ENCODE measurements at regions not wholly inside any gene's neighbourhood (a gene's known extent, or its start where the extent isn't known, plus 50 kb on each side); places are given as distances from the start of the nearest gene placed in this dataset.

DNA sequence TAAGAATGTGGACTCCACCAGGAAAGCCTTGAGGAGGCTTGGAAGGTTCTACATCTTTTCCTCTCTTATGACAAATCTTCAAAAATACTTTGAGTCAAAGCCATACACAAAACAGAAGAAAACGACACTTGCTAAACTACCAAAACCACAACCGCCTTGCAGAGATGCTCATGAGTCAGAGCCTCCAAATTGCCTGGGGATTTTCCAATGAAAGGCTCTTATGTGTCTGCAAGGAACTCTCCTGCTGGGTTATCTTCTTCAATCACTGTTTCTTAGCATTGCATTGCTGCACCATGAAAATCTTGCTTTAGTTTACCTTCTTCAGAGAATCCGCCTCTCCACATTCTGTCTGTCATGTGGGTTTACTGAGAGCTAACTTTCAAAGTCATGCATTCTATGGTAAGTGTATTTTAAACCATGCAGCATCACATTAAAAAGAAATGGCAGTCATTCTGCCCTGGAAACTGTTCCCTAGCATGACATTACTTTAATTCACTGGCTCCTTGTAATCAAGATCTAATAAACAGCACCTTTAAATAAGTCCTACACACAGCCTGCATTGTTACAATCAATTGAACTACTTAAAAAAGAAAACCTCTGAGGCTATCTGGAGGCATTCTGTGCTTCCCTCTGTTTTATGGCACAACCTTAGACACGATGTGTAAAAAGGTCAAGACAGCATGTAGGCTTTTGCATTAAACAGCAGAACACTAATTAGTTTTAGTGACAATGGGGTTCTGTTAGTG is 210.0 kb upstream of the FOXD3 start:
- Histone ChIP-seq H3K9me2 (ENCODE audit: insufficient read depth, low read length) (no peaks in the 10 kb centered on the region), H3K4me3 (ENCODE audit: low read depth, low read length, poor library complexity, severe bottlenecking) (no peak overlapping the region), H4K20me1 (ENCODE audit: insufficient read depth, low read length) (no peaks in the 10 kb centered on the region), H3K36me3 (ENCODE audit: insufficient read depth, low read length) (no peaks in the 10 kb centered on the region), H2AFZ (ENCODE audit: low read length) (no peak overlapping the region), H3K27ac (ENCODE audit: low read depth, low read length, poor library complexity, severe bottlenecking) (no peak overlapping the region), H3K4me1 (ENCODE audit: insufficient read depth, low read length, poor library complexity, severe bottlenecking) (no peaks in the 10 kb centered on the region), H3K9me3 (ENCODE audit: low read length) (no peaks in the 10 kb centered on the region), H3K4me2 (ENCODE audit: low read length) (no peak overlapping the region), H3K79me2 (ENCODE audit: insufficient read depth, low read depth, low read length) (no peaks in the 10 kb centered on the region)
- no peak for DNase-seq (ENCODE audit: low spot score)
- no TSS peak for BruUV-seq (replicated peaks)
- POLR2A ChIA-PET, result no interaction called here
- intact Hi-C loops (cut with micrococcal nuclease; ENCODE audit: unreplicated experiment), result no loop called here
- TF ChIP-seq, protein P1, sequence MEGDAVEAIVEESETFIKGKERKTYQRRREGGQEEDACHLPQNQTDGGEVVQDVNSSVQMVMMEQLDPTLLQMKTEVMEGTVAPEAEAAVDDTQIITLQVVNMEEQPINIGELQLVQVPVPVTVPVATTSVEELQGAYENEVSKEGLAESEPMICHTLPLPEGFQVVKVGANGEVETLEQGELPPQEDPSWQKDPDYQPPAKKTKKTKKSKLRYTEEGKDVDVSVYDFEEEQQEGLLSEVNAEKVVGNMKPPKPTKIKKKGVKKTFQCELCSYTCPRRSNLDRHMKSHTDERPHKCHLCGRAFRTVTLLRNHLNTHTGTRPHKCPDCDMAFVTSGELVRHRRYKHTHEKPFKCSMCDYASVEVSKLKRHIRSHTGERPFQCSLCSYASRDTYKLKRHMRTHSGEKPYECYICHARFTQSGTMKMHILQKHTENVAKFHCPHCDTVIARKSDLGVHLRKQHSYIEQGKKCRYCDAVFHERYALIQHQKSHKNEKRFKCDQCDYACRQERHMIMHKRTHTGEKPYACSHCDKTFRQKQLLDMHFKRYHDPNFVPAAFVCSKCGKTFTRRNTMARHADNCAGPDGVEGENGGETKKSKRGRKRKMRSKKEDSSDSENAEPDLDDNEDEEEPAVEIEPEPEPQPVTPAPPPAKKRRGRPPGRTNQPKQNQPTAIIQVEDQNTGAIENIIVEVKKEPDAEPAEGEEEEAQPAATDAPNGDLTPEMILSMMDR (conservative IDR thresholded peaks at IDR 0.05; ENCODE audit: low read length), result no peak
- CTCF ChIA-PET (ENCODE audit: unreplicated experiment), result no interaction called here

DNA sequence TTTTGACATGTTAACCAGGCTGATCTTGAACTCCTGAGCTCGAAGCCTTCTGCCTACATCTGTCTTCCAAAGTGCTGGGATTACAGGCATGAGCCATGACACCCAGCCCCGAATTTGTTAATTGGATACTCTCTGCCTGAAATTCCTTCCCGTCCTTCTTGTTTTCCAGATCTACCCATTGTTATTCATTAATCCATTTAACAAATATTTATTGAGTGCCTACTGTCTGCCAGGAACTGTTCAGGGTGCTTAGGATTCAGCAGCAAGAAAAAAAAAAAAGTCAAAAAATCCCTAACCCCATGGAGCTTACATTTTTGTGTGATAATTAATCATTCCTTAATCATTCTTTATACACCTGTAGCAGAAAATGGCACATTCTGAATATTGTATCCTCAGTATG is 206.8 kb upstream of the FOXD3 start:
- Histone ChIP-seq H3K27ac (ENCODE audit: low read depth, low read length, poor library complexity, severe bottlenecking) (no peak overlapping the region), H3K36me3 (ENCODE audit: insufficient read depth, low read length) (no peaks in the 10 kb centered on the region), H3K9me2 (ENCODE audit: insufficient read depth, low read length) (no peaks in the 10 kb centered on the region), H3K79me2 (ENCODE audit: insufficient read depth, low read depth, low read length) (no peaks in the 10 kb centered on the region), H3K4me3 (ENCODE audit: low read depth, low read length, poor library complexity, severe bottlenecking) (no peak overlapping the region), H4K20me1 (ENCODE audit: insufficient read depth, low read length) (no peaks in the 10 kb centered on the region), H3K4me1 (ENCODE audit: insufficient read depth, low read length, poor library complexity, severe bottlenecking) (no peaks in the 10 kb centered on the region), H3K4me2 (ENCODE audit: low read length) (no peak overlapping the region), H3K9me3 (ENCODE audit: low read length) (no peaks in the 10 kb centered on the region), H2AFZ (ENCODE audit: low read length) (no peak overlapping the region)
- ChIA-PET CTCF (ENCODE audit: unreplicated experiment) (no interaction called here), POLR2A (no interaction called here)
- intact Hi-C loops (cut with micrococcal nuclease; ENCODE audit: unreplicated experiment), result no loop called here
- no peak for DNase-seq (ENCODE audit: low spot score)
- TF ChIP-seq EZH2phosphoT487 (IDR thresholded peaks at IDR 0.05; ENCODE audit: borderline replicate concordance, low read depth, low read length), result no peak
- TF ChIP-seq, protein P1 (conservative IDR thresholded peaks at IDR 0.05; ENCODE audit: low read length), result no peak
- no TSS peak for BruUV-seq (replicated peaks)

DNA sequence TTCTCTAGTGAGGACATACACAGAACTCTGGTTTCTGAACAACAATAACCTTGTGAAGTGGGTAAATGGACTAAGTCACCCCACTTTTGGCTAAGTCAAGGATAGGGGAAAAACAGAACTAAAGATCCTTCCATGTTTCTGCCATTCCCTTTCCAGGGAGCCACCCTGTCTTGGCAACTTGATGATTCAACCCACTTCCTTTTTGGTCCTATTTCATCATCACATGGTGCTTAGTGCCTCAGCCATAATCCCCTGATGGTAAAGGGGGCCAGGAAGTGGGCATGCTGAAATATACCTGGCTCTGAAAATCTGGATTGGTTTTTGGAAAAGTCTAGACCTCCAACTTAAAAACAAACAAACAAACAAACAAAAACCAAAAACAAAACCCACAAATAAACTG is 206.4 kb upstream of the FOXD3 start:
- no TSS peak for BruUV-seq (replicated peaks)
- POLR2A ChIA-PET, result interaction anchor here (1.6 kb wide), 1 partner anchor 17 kb away, joined by 6 read pairs; no protein-coding TSS in a partner anchor
- Histone ChIP-seq H3K36me3 (ENCODE audit: insufficient read depth, low read length) (no peaks in the 10 kb centered on the region), H3K4me1 (ENCODE audit: insufficient read depth, low read length, poor library complexity, severe bottlenecking) (no peaks in the 10 kb centered on the region), H4K20me1 (ENCODE audit: insufficient read depth, low read length) (no peaks in the 10 kb centered on the region), H3K9me3 (ENCODE audit: low read length) (no peaks in the 10 kb centered on the region), H3K79me2 (ENCODE audit: insufficient read depth, low read depth, low read length) (no peaks in the 10 kb centered on the region), H3K27ac (ENCODE audit: low read depth, low read length, poor library complexity, severe bottlenecking) (no peak overlapping the region), H3K4me3 (ENCODE audit: low read depth, low read length, poor library complexity, severe bottlenecking) (no peak overlapping the region), H2AFZ (ENCODE audit: low read length) (no peak overlapping the region), H3K9me2 (ENCODE audit: insufficient read depth, low read length) (no peaks in the 10 kb centered on the region), H3K4me2 (ENCODE audit: low read length) (no peak overlapping the region)
- intact Hi-C loops (cut with micrococcal nuclease; ENCODE audit: unreplicated experiment), result no loop called here
- TF ChIP-seq, protein P1 (conservative IDR thresholded peaks at IDR 0.05; ENCODE audit: low read length), result no peak
- no peak for TF ChIP-seq EZH2phosphoT487 (IDR thresholded peaks at IDR 0.05; ENCODE audit: borderline replicate concordance, low read depth, low read length)
- CTCF ChIA-PET (ENCODE audit: unreplicated experiment), result no interaction called here
- no peak for DNase-seq (ENCODE audit: low spot score)

Measured in OCI-LY7 (cell line).